Stomach (tissue), 8 donors: ENCODE measurements at regions not wholly inside any gene's neighbourhood (a gene's known extent, or its start where the extent isn't known, plus 50 kb on each side); places are given as distances from the start of the nearest gene placed in this dataset.

Experiments used
- DNase-seq, 2 donors: peaks; one replicate each; pipeline versions ENCODE4 v3.0.0 to v3.0.0-alpha.2; 2013 to 2019
- H3K27ac ChIP-seq, 5 donors: fragments of 200-600 bp in 4 of 5; sonication (generic) in 4 of 5; one replicate each; pipeline ENCODE4 v1.5.1; 2013 to 2019; ENCODE audit warnings: mild to moderate bottlenecking in 1 of 5, moderate library complexity in 1 of 5
- H3K27me3 ChIP-seq, 3 donors: fragments of 200-600 bp; sonication (generic); one replicate each; pipeline ENCODE4 v1.5.1; 2017 to 2019; ENCODE audit warnings: mixed run types in 1 of 3
- H3K36me3 ChIP-seq, 4 donors: fragments of 200-600 bp; sonication (generic); 1 replicate in 3 of 4; 2 replicates in 1 of 4; pipeline ENCODE4 v1.5.1; 2016 to 2019
- H3K4me1 ChIP-seq, 4 donors: fragments of 200-600 bp; sonication (generic); one replicate each; pipeline ENCODE4 v1.5.1; 2016 to 2019
- H3K4me3 ChIP-seq, 4 donors: fragments of 200-600 bp; sonication (generic) in 3 of 4; one replicate each; pipeline ENCODE4 v1.5.1; 2016 to 2019; ENCODE audit warnings: mild to moderate bottlenecking in 1 of 4
- H3K9me3 ChIP-seq, 4 donors: fragments of 200-600 bp; sonication (generic); one replicate each; pipeline ENCODE4 v1.5.1; 2016 to 2019
- CTCF ChIP-seq, 7 experiments: fragments of 450-650 bp in 4 of 7; fragments of 200-600 bp in 3 of 7; sonication (generic) in 3 of 7; IDR thresholded peaks; one replicate each; pipeline ENCODE4 v1.5.1; 2016 to 2019; ENCODE audit warnings: antibody characterized with exemption in 7 of 7, control low read depth in 2 of 7, mild to moderate bottlenecking in 1 of 7
- EP300 ChIP-seq: sonication (generic); formaldehyde crosslinking; IDR thresholded peaks from one replicate; pipeline ENCODE4 v1.6.1; 2017; ENCODE audit warnings: antibody characterized with exemption
- POLR2A ChIP-seq, 4 donors: fragments of 450-650 bp; IDR thresholded peaks; one replicate each; pipeline ENCODE4 v1.6.1; 2016; ENCODE audit warnings: antibody characterized with exemption in 4 of 4, control low read depth in 2 of 4, mild to moderate bottlenecking in 1 of 4, moderate library complexity in 1 of 4
- POLR2AphosphoS5 ChIP-seq, 3 donors: sonication (generic); formaldehyde crosslinking; IDR thresholded peaks; one replicate each; pipeline ENCODE4 v1.6.1; 2016; ENCODE audit warnings: antibody characterized with exemption in 3 of 3
- WGBS, 5 donors: extraction: QIAGEN DNeasy Blood & Tissue Kit in 3 of 5; methylation state at CpG; one replicate each; pipeline versions ENCODE4 v1.1.5 to v1.1.7; 2013 to 2018; 5-methylcytosine and 5-hydroxymethylcytosine counted together
- intact Hi-C: fragments of 100-400 bp; cut with DNase I; formaldehyde crosslinking; loops from one replicate; pipeline ENCODE4 v1.15.1; 2023; ENCODE audit warnings: low total_unique reads
- donor health status: healthy with polysubstance abuse.
- donor health status: Bipolar disorder and iron deficiency.
- donor health status: healthy.

GRCh38 chr19:27729332-27729731 lies 1483.6 kb downstream of the UQCRFS1 start:
- H3K4me3 ChIP-seq = no peak overlapping the region
- intact Hi-C loops = no loop called here
- no peak for TF ChIP-seq POLR2A (IDR thresholded peaks at IDR 0.05)
- TF ChIP-seq POLR2AphosphoS5 (IDR thresholded peaks at IDR 0.05) = no peak
- TF ChIP-seq EP300 = no peak
- no peak for TF ChIP-seq CTCF (IDR thresholded peaks at IDR 0.05)
- peaks cover 0 to 87% (median 49%) of the 10 kb centered on the region in 4 donors for H3K9me3 ChIP-seq
- no peaks in the 10 kb centered on the region for H3K4me1 ChIP-seq
- H3K27ac ChIP-seq = no peak overlapping the region
- no peak for DNase-seq
- H3K27me3 ChIP-seq = no peaks in the 10 kb centered on the region
- WGBS, 5 donors = 83 to 93% (median 88%) methylated on average over 2 of the region's 2 CpGs
- H3K36me3 ChIP-seq = peaks cover 0 to 73% (median 26%) of the 10 kb centered on the region in 4 donors

GRCh38 chr19:27722625-27723024 lies 1490.3 kb downstream of the UQCRFS1 start:
- no peak for TF ChIP-seq POLR2A (IDR thresholded peaks at IDR 0.05)
- no peak for TF ChIP-seq CTCF (IDR thresholded peaks at IDR 0.05)
- no peak for TF ChIP-seq POLR2AphosphoS5 (IDR thresholded peaks at IDR 0.05)
- TF ChIP-seq EP300 = no peak
- Histone ChIP-seq H3K27ac (no peak overlapping the region), H3K36me3 (peaks cover 0 to 19% (median 3%) of the 10 kb centered on the region in 4 donors), H3K4me1 (no peaks in the 10 kb centered on the region), H3K4me3 (no peak overlapping the region), H3K27me3 (no peaks in the 10 kb centered on the region), H3K9me3 (peaks cover 6 to 100% (median 75%) of the 10 kb centered on the region in 4 donors)
- intact Hi-C loops = no loop called here
- no peak for DNase-seq
- 70 to 82% (median 78%) methylated on average over 4 of the region's 4 CpGs for WGBS, 5 donors

GRCh38 chr19:27720155-27720554 lies 1492.8 kb downstream of the UQCRFS1 start:
- intact Hi-C loops = no loop called here
- WGBS, 5 donors = 78 to 88% (median 84%) methylated on average over 5 of the region's 5 CpGs

DNA sequence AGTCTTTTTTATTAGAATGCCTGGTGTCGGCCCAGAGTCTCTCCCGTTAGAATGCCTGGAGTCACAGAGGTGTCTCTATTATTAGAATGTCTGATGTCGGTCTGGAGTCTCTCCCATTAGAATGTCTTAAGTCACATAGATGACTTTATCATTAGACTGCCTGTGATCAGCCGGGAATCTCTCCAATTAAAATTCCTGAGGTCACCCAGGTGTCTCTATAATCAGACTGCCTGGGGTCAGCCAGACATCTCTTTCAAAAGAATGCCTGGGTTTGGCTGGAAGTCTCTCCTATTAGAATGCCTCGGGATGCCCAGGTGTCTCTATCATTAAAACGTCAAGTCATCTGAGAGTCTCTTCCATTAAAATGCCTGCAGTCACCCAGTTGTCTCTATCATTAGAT lies 1493.9 kb downstream of the UQCRFS1 start:
- Histone ChIP-seq H3K4me3 (no peak overlapping the region), H3K4me1 (no peaks in the 10 kb centered on the region), H3K27ac (no peak overlapping the region), H3K9me3 (peaks cover 6 to 95% (median 73%) of the 10 kb centered on the region in 4 donors), H3K36me3 (no peaks in the 10 kb centered on the region), H3K27me3 (no peaks in the 10 kb centered on the region)
- WGBS, 5 donors = 85 to 95% (median 87%) methylated on average over 6 of the region's 6 CpGs
- no peak for DNase-seq
- intact Hi-C loops = no loop called here
- TF ChIP-seq EP300 (no peak), CTCF (IDR thresholded peaks at IDR 0.05) (no peak), POLR2AphosphoS5 (IDR thresholded peaks at IDR 0.05) (no peak), POLR2A (IDR thresholded peaks at IDR 0.05) (no peak)

More at GRCh38 chr19:27720155-27720554, 1492.8 kb downstream of the UQCRFS1 start:
- Histone ChIP-seq H3K4me1 (no peaks in the 10 kb centered on the region), H3K27ac (no peak overlapping the region), H3K36me3 (no peaks in the 10 kb centered on the region), H3K4me3 (no peak overlapping the region), H3K9me3 (peaks cover 6 to 96% (median 75%) of the 10 kb centered on the region in 4 donors), H3K27me3 (no peaks in the 10 kb centered on the region)
- DNase-seq = no peak
- TF ChIP-seq POLR2A (IDR thresholded peaks at IDR 0.05) (no peak), EP300 (no peak), POLR2AphosphoS5 (IDR thresholded peaks at IDR 0.05) (no peak), CTCF (IDR thresholded peaks at IDR 0.05) (no peak)
